VCaP (cell line): ENCODE measurements at regions not wholly inside any gene's neighbourhood (a gene's known extent, or its start where the extent isn't known, plus 50 kb on each side); places are given as distances from the start of the nearest gene placed in this dataset.
"Not testable (repeated sequence)": the region's sequence is repeated elsewhere in the genome, so short reads cannot be mapped to it uniquely, and the experiment has no call there.

Experiments used
- H3K27ac ChIP-seq: fragments of 450-650 bp; 2 replicates; pipeline ENCODE4 v1.5.1; 2017
- TF ChIP-seq, protein P1 (sequence below): fragments of 450-650 bp; conservative IDR thresholded peaks from 2 replicates; pipeline ENCODE4 v1.5.1; 2017; ENCODE audit warnings: mild to moderate bottlenecking, moderate library complexity

DNA sequence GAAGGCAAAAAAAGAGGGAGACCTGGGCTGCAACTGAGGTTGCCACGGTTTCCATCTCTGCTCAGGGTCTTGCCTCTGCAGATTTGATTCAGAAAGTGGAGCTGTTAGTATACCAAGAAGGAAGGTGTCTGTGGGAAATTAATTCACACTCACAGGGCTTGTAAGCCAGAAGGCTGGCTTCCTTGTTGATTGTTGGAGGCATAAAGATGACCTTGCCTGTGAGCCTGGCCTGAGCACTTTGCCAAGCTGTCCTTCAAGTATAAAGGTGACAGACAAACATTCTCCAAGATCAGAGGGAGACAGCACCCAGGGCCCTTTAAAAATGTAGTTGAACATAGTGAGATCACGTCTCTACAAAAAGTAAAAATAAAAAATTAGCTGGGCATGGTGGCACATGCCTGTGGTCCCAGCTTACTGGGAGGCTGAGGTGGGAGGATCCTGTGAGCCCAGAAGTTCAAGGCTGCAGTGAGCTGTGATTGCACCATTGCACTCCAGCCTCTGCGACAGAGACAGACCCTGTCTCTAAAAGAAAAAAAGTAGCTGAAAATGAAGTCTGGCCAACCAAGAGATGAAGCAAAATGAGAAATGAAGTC is 91.2 kb upstream of the UXS1 start:
- no peak overlapping the region for H3K27ac ChIP-seq
- TF ChIP-seq, protein P1, sequence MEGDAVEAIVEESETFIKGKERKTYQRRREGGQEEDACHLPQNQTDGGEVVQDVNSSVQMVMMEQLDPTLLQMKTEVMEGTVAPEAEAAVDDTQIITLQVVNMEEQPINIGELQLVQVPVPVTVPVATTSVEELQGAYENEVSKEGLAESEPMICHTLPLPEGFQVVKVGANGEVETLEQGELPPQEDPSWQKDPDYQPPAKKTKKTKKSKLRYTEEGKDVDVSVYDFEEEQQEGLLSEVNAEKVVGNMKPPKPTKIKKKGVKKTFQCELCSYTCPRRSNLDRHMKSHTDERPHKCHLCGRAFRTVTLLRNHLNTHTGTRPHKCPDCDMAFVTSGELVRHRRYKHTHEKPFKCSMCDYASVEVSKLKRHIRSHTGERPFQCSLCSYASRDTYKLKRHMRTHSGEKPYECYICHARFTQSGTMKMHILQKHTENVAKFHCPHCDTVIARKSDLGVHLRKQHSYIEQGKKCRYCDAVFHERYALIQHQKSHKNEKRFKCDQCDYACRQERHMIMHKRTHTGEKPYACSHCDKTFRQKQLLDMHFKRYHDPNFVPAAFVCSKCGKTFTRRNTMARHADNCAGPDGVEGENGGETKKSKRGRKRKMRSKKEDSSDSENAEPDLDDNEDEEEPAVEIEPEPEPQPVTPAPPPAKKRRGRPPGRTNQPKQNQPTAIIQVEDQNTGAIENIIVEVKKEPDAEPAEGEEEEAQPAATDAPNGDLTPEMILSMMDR, result no peak

DNA sequence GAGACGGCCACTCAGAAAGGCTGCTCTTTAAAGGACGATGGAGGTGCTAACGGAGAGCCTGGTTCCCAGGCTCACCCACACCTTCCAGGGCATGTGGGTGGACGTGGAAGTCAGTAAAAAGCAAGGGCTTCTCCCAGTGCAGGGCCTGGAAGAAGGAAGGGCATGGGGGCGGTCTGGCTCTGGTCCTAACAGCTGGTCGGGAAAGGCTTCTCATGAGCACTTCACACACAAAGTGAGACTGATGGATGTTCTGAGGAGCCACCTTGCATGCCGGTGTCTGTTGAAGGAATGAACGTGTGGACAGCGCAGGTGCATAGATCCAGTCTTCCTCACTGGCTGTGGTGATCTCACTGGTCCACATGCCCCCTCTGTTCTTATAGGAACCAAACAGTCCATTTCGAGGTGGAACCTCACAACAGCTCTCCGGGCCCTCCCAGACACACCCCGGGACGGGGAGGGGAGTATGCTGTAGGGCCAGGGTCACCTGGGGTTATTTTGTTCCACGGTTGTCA is 90.6 kb upstream of the UXS1 start:
- TF ChIP-seq, protein P1, result no peak
- no peak overlapping the region for H3K27ac ChIP-seq

DNA sequence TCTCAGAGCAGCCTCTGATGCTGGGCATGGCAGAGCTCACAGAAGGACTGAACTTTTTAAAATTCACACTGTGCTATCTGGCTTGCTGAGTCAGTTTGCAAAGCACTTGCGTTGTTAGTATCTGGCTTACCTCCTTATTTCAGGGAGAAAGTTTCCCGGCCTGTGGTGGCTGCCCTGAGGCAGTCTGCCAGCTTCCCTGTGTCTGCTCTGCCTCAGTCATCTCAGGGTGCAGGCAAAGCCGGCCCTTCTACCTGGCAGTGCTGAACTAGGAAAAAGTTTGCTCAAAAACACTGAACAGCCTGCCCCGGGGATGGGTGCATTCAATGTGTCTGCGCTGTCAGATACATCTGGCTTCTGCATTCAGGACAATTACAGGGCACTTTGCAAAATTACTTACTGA is 90.2 kb upstream of the UXS1 start:
- TF ChIP-seq, protein P1, result no peak
- no peak overlapping the region for H3K27ac ChIP-seq

DNA sequence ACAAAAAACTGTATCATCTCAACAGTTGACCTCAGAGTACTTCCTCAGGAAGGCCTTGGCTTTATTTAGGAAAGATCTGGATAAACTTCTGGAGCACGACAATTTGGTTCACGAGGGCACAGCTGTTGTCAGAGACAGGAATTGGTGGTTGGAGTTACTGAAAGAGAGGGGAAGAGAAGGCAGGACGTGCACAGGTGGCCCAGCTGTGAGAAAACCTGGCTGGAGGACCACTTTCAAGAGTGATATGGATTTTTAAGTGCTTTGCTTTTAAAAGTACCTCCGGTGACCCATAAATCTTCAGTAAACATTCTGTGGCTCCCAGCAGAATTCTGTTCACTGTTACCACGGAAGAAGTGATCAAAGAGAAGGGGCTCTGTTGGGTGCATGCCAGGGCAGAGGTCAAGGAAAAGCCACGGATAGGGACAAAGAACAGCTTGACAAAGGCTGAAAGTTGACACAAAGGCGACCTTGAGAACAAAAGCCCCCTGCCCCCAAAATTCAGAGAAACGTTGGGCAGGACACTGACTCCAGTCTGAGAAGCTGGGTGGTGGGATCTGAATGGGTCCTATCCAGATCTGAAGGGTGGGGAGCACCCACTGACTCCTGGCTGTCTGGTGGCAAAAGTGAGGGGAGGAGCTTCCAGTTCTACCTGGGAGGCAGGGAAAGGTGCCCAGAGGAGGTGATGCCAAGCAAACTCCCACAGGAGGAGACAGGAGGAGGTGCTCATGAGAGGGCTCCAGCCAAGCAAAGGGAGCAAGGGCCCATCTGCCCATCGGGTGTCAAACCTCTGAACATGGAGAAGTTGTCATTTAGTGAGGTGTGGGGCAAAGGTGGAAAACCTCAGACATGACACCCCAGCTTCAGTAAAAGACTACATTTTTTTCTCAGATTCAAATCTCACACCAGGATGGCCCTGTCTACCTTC is 89.4 kb upstream of the UXS1 start:
- not testable (repeated sequence) for H3K27ac ChIP-seq

DNA sequence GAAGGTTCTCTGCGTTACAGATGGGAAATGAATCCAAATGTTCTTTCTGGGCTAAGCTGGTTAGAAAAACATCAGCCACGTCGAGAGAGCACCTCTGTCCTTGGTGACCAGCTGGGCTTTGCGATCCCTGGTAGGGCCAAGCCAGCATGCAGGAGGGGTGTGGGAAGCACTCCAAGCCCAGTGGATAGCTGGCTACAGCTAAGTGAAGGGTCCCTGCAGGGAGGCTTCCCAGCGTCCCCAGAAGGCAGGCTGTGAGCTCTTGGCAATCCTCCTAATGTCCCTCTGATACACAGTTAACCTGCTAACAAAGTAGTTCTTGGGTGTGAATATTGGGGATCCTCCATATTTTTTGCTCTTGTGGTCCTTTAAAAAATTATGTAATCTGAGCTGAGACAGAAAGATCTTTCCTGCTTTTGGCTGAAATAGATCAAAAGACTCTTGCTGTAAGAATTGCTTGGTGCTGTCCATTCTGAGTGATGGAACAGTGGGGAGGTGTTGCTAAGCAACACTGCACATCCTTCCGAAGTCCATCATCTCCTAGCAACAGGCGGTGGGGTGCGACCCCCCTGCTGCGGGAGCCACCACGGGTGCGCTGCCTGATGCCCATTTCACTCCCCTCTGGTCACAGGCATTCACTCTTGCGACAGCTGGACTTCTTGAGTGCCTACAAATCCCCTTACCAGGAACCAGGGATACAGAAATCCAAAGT is 88.5 kb upstream of the UXS1 start:
- TF ChIP-seq, protein P1, result no peak
- H3K27ac ChIP-seq, result no peak overlapping the region

DNA sequence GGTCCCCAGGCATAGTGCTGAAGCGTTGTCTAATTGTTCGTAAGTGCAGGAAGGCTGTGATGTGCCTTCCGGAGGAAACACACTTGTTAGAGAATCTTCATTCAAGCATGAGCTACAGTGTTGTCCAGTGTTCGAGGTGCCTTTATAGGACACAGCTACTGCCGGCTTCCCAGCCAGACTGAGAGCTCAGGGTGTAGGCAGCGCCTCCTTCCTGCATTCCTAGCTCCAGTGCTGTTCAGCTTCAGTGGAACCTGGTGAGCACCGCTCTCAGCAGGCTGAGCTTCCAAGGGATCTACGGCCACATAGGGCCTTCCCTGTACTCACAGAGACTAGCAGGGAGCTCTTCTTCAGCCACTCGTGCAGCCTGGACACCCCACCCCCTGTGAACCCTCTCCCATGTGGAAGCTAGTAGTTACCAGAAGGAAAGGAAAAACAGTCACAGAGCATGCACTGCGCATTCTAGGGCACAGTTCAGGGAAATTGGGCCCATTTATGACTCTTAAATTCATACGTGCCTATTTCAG is 87.9 kb upstream of the UXS1 start:
- not testable (repeated sequence) for H3K27ac ChIP-seq

DNA sequence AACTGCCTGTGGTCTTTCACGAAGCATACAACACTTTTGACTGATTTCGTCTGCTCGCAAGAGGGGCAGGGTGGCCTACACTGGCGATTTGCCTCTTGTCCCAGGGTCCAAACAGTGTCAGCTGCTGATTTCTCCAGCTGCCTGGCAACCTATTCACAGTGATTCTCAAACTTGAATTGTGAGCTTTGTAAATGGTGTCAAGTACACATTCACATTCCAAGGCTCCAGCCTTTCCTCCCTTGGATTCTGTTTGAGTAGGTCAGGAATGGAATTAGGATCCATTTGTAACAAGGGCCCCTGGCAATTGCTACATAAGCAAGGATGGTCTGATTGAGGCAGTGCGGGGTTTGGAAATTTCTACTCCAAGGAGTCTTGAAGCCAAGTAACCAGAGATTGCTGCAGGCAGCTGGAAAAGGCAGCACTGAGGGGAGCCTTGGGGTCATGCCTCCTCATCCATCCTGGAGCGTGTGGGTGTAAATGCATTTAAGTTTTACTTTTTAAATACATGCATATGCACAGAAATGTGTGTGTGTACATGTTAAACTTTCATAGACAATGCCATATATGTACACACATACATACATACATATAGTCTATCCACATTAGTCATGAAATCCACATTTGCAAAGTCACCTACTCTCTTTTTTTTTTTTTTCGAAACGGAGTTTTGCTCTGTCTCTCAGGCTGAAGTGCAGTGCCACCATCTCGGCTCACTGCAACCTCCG is 86.8 kb upstream of the UXS1 start:
- TF ChIP-seq, protein P1, result no peak
- no peak overlapping the region for H3K27ac ChIP-seq

DNA sequence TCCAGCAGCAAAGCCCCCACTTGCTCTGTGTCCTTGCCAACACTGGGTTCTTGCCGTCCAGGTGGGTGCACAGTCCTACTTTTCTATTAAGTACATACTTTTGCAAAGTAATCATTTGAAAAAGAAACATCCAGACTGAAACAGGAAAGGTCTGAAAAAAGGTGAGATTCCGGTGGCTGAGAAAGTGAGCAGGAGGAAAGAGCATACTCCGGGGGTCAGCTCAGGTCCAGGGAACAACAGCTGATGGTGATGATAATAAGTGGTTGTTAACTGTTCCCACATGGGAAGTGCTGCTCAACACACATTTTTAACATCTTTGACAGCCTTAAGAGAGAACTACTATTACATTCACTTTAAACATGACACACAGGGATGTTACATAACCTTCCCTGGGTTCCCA is 86.1 kb upstream of the UXS1 start:
- TF ChIP-seq, protein P1, result no peak
- H3K27ac ChIP-seq, result no peak overlapping the region
